H1 (cell line): ENCODE measurements at regions not wholly inside any gene's neighbourhood (a gene's known extent, or its start where the extent isn't known, plus 50 kb on each side); places are given as distances from the start of the nearest gene placed in this dataset.

Experiments
- BACH1 ChIP-seq: IDR thresholded peaks from 2 replicates; pipeline ENCODE4 v1.6.1; 2012; ENCODE audit warnings: low read length, improper control_type of control experiment
- CBX5 ChIP-seq: fragments of 300-800, 300-1000 bp; sonication (generic); IDR thresholded peaks from 2 replicates; pipeline ENCODE4 v1.7.1; 2016; ENCODE audit warnings: antibody characterized with exemption, low read length, low read depth
- CHD7 ChIP-seq: fragments of 300-600 bp; sonication (generic); IDR thresholded peaks from 2 replicates; pipeline ENCODE4 v1.7.1; 2012; ENCODE audit warnings: low read length, moderate library complexity, mild to moderate bottlenecking, inconsistent platforms; ENCODE audit not compliant: insufficient replicate concordance
- CTBP2 ChIP-seq: IDR thresholded peaks from 2 replicates; pipeline ENCODE4 v1.7.0; 2011; ENCODE audit warnings: borderline replicate concordance, mild to moderate bottlenecking, moderate library complexity, mixed read lengths, low read length; ENCODE audit not compliant: insufficient read depth, insufficient read length
- HDAC2 ChIP-seq, 2 experiments: fragments of 300-600 bp in 1 of 2; sonication (generic) in 1 of 2; IDR thresholded peaks; 2 replicates each; pipeline ENCODE4 v1.6.1; 2011 to 2012; ENCODE audit warnings: low read depth in 2 of 2, low read length in 2 of 2, mild to moderate bottlenecking in 2 of 2, moderate library complexity in 2 of 2, borderline replicate concordance in 1 of 2, inconsistent platforms in 1 of 2
- HDAC6 ChIP-seq: IDR thresholded peaks from one replicate; pipeline ENCODE4 v1.7.1; 2012; ENCODE audit warnings: low read depth, mild to moderate bottlenecking, inconsistent platforms, low read length, moderate library complexity
- MAFK ChIP-seq: IDR thresholded peaks from 2 replicates; pipeline ENCODE4 v1.6.1; 2012; ENCODE audit warnings: low read depth, mild to moderate bottlenecking, improper control_type of control experiment, low read length
- POLR2A ChIP-seq, 2 experiments: IDR thresholded peaks; 1 replicate in 1 of 2; 2 replicates in 1 of 2; pipeline ENCODE4 v1.6.1; 2011; ENCODE audit warnings: low read depth in 2 of 2, low read length in 2 of 2, mild to moderate bottlenecking in 2 of 2; ENCODE audit errors: control extremely low read depth in 1 of 2
- SIN3A ChIP-seq, 2 experiments: IDR thresholded peaks in 1 of 2; conservative IDR thresholded peaks in 1 of 2; 2 replicates each; pipeline ENCODE4 v1.6.1; 2011 to 2012; ENCODE audit warnings: low read length in 2 of 2, improper control_type of control experiment in 1 of 2, low read depth in 1 of 2, mild to moderate bottlenecking in 1 of 2
- SP2 ChIP-seq: IDR thresholded peaks from 2 replicates; pipeline ENCODE4 v1.6.1; 2012; ENCODE audit warnings: mild to moderate bottlenecking, low read length, inconsistent platforms
- TBP ChIP-seq: IDR thresholded peaks from 2 replicates; pipeline ENCODE4 v1.6.1; 2011; ENCODE audit warnings: low read depth, low read length, improper control_type of control experiment

DNA sequence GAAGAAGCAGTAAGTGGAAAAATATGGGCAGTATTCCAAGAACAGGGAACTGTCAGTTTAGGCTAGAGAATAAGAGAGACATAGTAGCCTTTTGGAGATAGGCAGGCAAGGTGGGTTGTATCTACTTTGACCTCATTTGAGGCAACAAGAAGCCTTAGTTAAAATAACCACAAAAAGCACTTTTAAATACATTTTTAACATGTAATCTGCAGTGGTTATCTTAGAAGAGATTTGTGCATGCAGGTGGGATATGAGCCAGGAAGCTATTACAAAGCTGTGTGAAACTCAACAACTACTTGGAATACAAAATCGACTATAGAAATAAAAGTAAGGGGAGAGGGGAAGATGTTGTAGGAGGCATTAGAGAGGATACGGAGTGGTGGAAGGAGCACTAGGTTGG is 143.7 kb upstream of the MCHR2 start (continued):
- TF ChIP-seq CHD7 (no peak), SP2 (no peak), HDAC6 (no peak), MAFK (no peak), TBP (no peak), CBX5 (no peak), CTBP2 (no peak), HDAC2 (IDR thresholded peaks at IDR 0.05; ENCODE audit: borderline replicate concordance in 1 of 2, low read depth in 2 of 2, low read length in 2 of 2) (no peak), POLR2A (IDR thresholded peaks at IDR 0.05; ENCODE audit: control extremely low read depth in 1 of 2, low read depth in 2 of 2, low read length in 2 of 2) (no peak), BACH1 (no peak), SIN3A (conservative IDR thresholded peaks at IDR 0.05 in 1 of 2, IDR thresholded peaks at IDR 0.05 in 1 of 2; ENCODE audit: low read depth in 1 of 2, low read length in 2 of 2) (no peak)
